Endothelial cell of umbilical vein (primary cell): ENCODE measurements at regions not wholly inside any gene's neighbourhood (a gene's known extent, or its start where the extent isn't known, plus 50 kb on each side); places are given as distances from the start of the nearest gene placed in this dataset.

ENCODE experiments used
- BruUV-seq: library from RNA; stranded (reverse); fragments of 400-500 nt; replicated peaks from 2 replicates; lab custom pipeline; 2021; lab: Mats Ljungman, UMichigan
- CTCF ChIA-PET: fragments of 300-600, 350-600 bp; sonication (Branson Sonifier 250); formaldehyde crosslinking; loops from one replicate; lab custom pipeline; 2021; ENCODE audit warnings: antibody characterized with exemption, inconsistent platforms; lab: Charles Lee
- POLR2A ChIA-PET: fragments of 300-600, 350-600 bp; sonication (Branson Sonifier 250); formaldehyde crosslinking; loops from one replicate; lab custom pipeline; 2021; ENCODE audit warnings: antibody characterized with exemption, inconsistent platforms; lab: Charles Lee
- DNase-seq: peaks from one replicate; pipeline ENCODE4 v3.0.0-alpha.2; 2011; ENCODE audit warnings: low read depth, low spot score
- FAIRE-seq: peaks from 2 replicates; lab custom pipeline; 2011; peaks lifted over from hg19 to GRCh38; lab: Jason Lieb, UNC
- H2AFZ ChIP-seq: 2 replicates; pipeline ENCODE4 v1.6.0; 2012; ENCODE audit warnings: low read depth, low read length, control low read depth, inconsistent platforms
- H3K27ac ChIP-seq: 2 replicates; pipeline ENCODE4 v1.5.1; 2011; ENCODE audit warnings: low read depth, mild to moderate bottlenecking, control low read depth, low read length, moderate library complexity; ENCODE audit not compliant: insufficient read depth
- H3K27me3 ChIP-seq, 2 experiments: 2 replicates each; pipeline versions ENCODE4 v1.6.0 to v1.6.1; 2011; ENCODE audit warnings: low read length in 2 of 2, mixed read lengths in 1 of 2; ENCODE audit not compliant: control insufficient read depth in 2 of 2, insufficient read depth in 2 of 2
- H3K36me3 ChIP-seq, 2 experiments: 2 replicates in 1 of 2; 3 replicates in 1 of 2; pipeline ENCODE4 v1.5.1; 2011; ENCODE audit warnings: low read length in 2 of 2, mild to moderate bottlenecking in 1 of 2, moderate library complexity in 1 of 2; ENCODE audit not compliant: control insufficient read depth in 2 of 2, insufficient read depth in 2 of 2; ENCODE audit errors: extremely low read depth in 1 of 2
- H3K4me1 ChIP-seq: 3 replicates; pipeline ENCODE4 v1.5.1; 2011; ENCODE audit warnings: mild to moderate bottlenecking, low read length; ENCODE audit not compliant: control insufficient read depth, insufficient read depth; ENCODE audit errors: extremely low read depth
- H3K4me2 ChIP-seq: 2 replicates; pipeline ENCODE4 v1.6.1; 2011; ENCODE audit warnings: low read length, control low read depth, mixed read lengths; ENCODE audit not compliant: insufficient read depth
- H3K4me3 ChIP-seq, 3 experiments: fragments of 200-600 bp in 1 of 3; sonication (generic), shearing (Covaris generic) in 1 of 3; replicated peaks in 1 of 3; 2 replicates each; pipeline ENCODE4 v1.5.1; 2011 to 2016; ENCODE audit warnings: control low read depth in 3 of 3, low read length in 3 of 3, mild to moderate bottlenecking in 2 of 3, inconsistent platforms in 1 of 3, low read depth in 1 of 3, moderate library complexity in 1 of 3; ENCODE audit not compliant: insufficient read depth in 1 of 3
- H3K79me2 ChIP-seq: 2 replicates; pipeline ENCODE4 v1.6.0; 2012; ENCODE audit warnings: low read length, inconsistent platforms; ENCODE audit not compliant: control insufficient read depth, insufficient read depth
- H3K9ac ChIP-seq: replicated peaks from 2 replicates; pipeline ENCODE3; 2011; ENCODE audit warnings: low read length, control low read depth; ENCODE audit not compliant: insufficient read depth; ENCODE audit errors: extremely low read depth
- H3K9me1 ChIP-seq: replicated peaks from 3 replicates; pipeline ENCODE4 v1.6.0; 2011; ENCODE audit warnings: mild to moderate bottlenecking, low read length; ENCODE audit not compliant: control insufficient read depth, insufficient read depth; ENCODE audit errors: extremely low read depth
- H3K9me3 ChIP-seq: replicated peaks from 2 replicates; pipeline ENCODE4 v1.5.1; 2012; ENCODE audit warnings: low read length, inconsistent platforms; ENCODE audit not compliant: control insufficient read depth, insufficient read depth
- H4K20me1 ChIP-seq: replicated peaks from 2 replicates; pipeline ENCODE3; 2011; ENCODE audit warnings: mild to moderate bottlenecking, low read length; ENCODE audit not compliant: control insufficient read depth, insufficient read depth; ENCODE audit errors: extremely low read depth
- CTCF ChIP-seq, 2 donors: IDR thresholded peaks; 1 replicate in 1 of 2; 2 replicates in 1 of 2; pipeline ENCODE4 v1.5.1; 2011; ENCODE audit warnings: low read length in 2 of 2, mild to moderate bottlenecking in 2 of 2, moderate library complexity in 2 of 2, control low read depth in 1 of 2, inconsistent platforms in 1 of 2, low read depth in 1 of 2; ENCODE audit not compliant: insufficient read depth in 1 of 2; ENCODE audit errors: extremely low read depth in 1 of 2
- EZH2 ChIP-seq: IDR thresholded peaks from 2 replicates; pipeline ENCODE4 v1.6.1; 2012; ENCODE audit warnings: borderline replicate concordance, low read depth, mild to moderate bottlenecking, moderate library complexity, low read length, inconsistent platforms; ENCODE audit not compliant: severe bottlenecking
- FOS ChIP-seq: IDR thresholded peaks from 2 replicates; pipeline ENCODE4 v1.6.1; 2011; ENCODE audit warnings: mild to moderate bottlenecking, low read length, moderate library complexity, borderline replicate concordance; ENCODE audit not compliant: insufficient read depth
- GATA2 ChIP-seq: IDR thresholded peaks from 2 replicates; pipeline ENCODE4 v1.7.0; 2011; ENCODE audit warnings: low read depth, mild to moderate bottlenecking, moderate library complexity, mixed read lengths, low read length; ENCODE audit not compliant: insufficient read length, insufficient read depth
- POLR2A ChIP-seq: IDR thresholded peaks from 2 replicates; pipeline ENCODE4 v1.6.1; 2012; ENCODE audit warnings: low read depth, mild to moderate bottlenecking, control low read depth, low read length
- POLR2AphosphoS5 ChIP-seq: IDR thresholded peaks from 2 replicates; pipeline ENCODE4 v1.6.1; 2012; ENCODE audit warnings: low read depth, mild to moderate bottlenecking, control low read depth, low read length, moderate library complexity; ENCODE audit not compliant: insufficient read depth
- dilution Hi-C: fragments of 300-500 bp; cut with MboI; formaldehyde crosslinking; loops from one replicate; pipeline ENCODE4 v1.15.0; 2019; ENCODE audit warnings: low sequenced_read_pairs; ENCODE audit not compliant: extremely low pct_ligation_motif_present
- intact Hi-C: fragments of 100-400 bp; cut with micrococcal nuclease; formaldehyde crosslinking; loops from one replicate; pipeline ENCODE4 v1.10.0; 2022

GRCh38 chr18:4637876-4638275 is 182.8 kb upstream of the DLGAP1 start:
- POLR2A ChIA-PET: no interaction called here
- no peak overlapping the region for H3K4me2 ChIP-seq
- BruUV-seq: no TSS peak
- no peaks in the 10 kb centered on the region for H3K79me2 ChIP-seq
- no peaks in the 10 kb centered on the region for H3K27me3 ChIP-seq
- no peak overlapping the region for H3K4me3 ChIP-seq
- CTCF ChIA-PET: no interaction called here
- H3K36me3 ChIP-seq: no peaks in the 10 kb centered on the region
- H3K9me3 ChIP-seq: peaks cover under 1% of the 10 kb centered on the region
- TF ChIP-seq GATA2 (no peak), EZH2 (no peak), FOS (no peak), POLR2AphosphoS5 (no peak)
- intact Hi-C loops: no loop called here
- no peak overlapping the region for H3K27ac ChIP-seq
- FAIRE-seq (no peak), DNase-seq (no peak)
- no peaks in the 10 kb centered on the region for H3K9me1 ChIP-seq
- no peak overlapping the region for H2AFZ ChIP-seq
- no peaks in the 10 kb centered on the region for H4K20me1 ChIP-seq
- dilution Hi-C loops: no loop called here
- H3K9ac ChIP-seq: no peak overlapping the region
- no peaks in the 10 kb centered on the region for H3K4me1 ChIP-seq

GRCh38 chr18:4636967-4637366 is 181.9 kb upstream of the DLGAP1 start:
- H4K20me1 ChIP-seq: no peaks in the 10 kb centered on the region
- no peaks in the 10 kb centered on the region for H3K9me1 ChIP-seq
- no peak overlapping the region for H3K9ac ChIP-seq
- dilution Hi-C loops: no loop called here
- intact Hi-C loops: no loop called here
- TF ChIP-seq POLR2A: no peak
- no peak for TF ChIP-seq EZH2
- TF ChIP-seq POLR2AphosphoS5: no peak
- TF ChIP-seq CTCF (IDR thresholded peaks at IDR 0.05; ENCODE audit: extremely low read depth in 1 of 2, insufficient read depth in 1 of 2, low read depth in 1 of 2, low read length in 2 of 2): no peak
- no TSS peak for BruUV-seq
- no peaks in the 10 kb centered on the region for H3K79me2 ChIP-seq
- no peaks in the 10 kb centered on the region for H3K27me3 ChIP-seq
- ChIA-PET CTCF (no interaction called here), POLR2A (no interaction called here)
- DNase-seq (no peak), FAIRE-seq (no peak)
- H3K4me3 ChIP-seq: no peak overlapping the region
- H3K9me3 ChIP-seq: peaks cover 4% of the 10 kb centered on the region
- H3K36me3 ChIP-seq: no peaks in the 10 kb centered on the region
- H2AFZ ChIP-seq: no peak overlapping the region
- no peak overlapping the region for H3K27ac ChIP-seq
- H3K4me1 ChIP-seq: no peaks in the 10 kb centered on the region
- no peak overlapping the region for H3K4me2 ChIP-seq
